Upper lobe of right lung (tissue), 1 donor: ENCODE measurements at regions not wholly inside any gene's neighbourhood (a gene's known extent, or its start where the extent isn't known, plus 50 kb on each side); places are given as distances from the start of the nearest gene placed in this dataset.

Experiments
- ATAC-seq: fragments of 200-7000 bp; cut with Tn5 transposase; one replicate; pipeline ENCODE4 v1.9.1; 2020; ENCODE audit warnings: mild to moderate bottlenecking, moderate library complexity
- DNase-seq: peaks from one replicate; pipeline ENCODE4 v3.0.0-alpha.2; 2020
- H3K27ac ChIP-seq: fragments of 200-600 bp; one replicate; pipeline ENCODE4 v1.8.0; 2022
- H3K27me3 ChIP-seq: fragments of 200-600 bp; one replicate; pipeline ENCODE4 v1.8.0; 2022; ENCODE audit warnings: mild to moderate bottlenecking
- H3K36me3 ChIP-seq: fragments of 200-600 bp; one replicate; pipeline ENCODE4 v1.8.0; 2022
- H3K4me1 ChIP-seq: fragments of 200-600 bp; one replicate; pipeline ENCODE4 v1.8.0; 2022
- H3K4me3 ChIP-seq: fragments of 200-600 bp; one replicate; pipeline ENCODE4 v1.8.0; 2022; ENCODE audit warnings: mild to moderate bottlenecking
- H3K9me3 ChIP-seq: fragments of 200-600 bp; one replicate; pipeline ENCODE4 v1.8.0; 2022
- intact Hi-C: fragments of 100-400 bp; cut with DNase I; formaldehyde crosslinking; loops from one replicate; pipeline ENCODE4 v1.11.0; 2022
- TF ChIP-seq, protein P1 (sequence below): fragments of 200-600 bp; IDR thresholded peaks from one replicate; pipeline ENCODE4 v1.8.0; 2022; ENCODE audit warnings: antibody characterized with exemption
- donor health status: DM: no; HTN: yes; CAD: no; lungs with severe emphysema.

- no peaks in the 10 kb centered on the region for H3K9me3 ChIP-seq
- TF ChIP-seq, protein P1, sequence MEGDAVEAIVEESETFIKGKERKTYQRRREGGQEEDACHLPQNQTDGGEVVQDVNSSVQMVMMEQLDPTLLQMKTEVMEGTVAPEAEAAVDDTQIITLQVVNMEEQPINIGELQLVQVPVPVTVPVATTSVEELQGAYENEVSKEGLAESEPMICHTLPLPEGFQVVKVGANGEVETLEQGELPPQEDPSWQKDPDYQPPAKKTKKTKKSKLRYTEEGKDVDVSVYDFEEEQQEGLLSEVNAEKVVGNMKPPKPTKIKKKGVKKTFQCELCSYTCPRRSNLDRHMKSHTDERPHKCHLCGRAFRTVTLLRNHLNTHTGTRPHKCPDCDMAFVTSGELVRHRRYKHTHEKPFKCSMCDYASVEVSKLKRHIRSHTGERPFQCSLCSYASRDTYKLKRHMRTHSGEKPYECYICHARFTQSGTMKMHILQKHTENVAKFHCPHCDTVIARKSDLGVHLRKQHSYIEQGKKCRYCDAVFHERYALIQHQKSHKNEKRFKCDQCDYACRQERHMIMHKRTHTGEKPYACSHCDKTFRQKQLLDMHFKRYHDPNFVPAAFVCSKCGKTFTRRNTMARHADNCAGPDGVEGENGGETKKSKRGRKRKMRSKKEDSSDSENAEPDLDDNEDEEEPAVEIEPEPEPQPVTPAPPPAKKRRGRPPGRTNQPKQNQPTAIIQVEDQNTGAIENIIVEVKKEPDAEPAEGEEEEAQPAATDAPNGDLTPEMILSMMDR: no peak
- H3K27me3 ChIP-seq: no peaks in the 10 kb centered on the region
- DNase-seq (no peak), ATAC-seq (peak; percentile 91)
- H3K27ac ChIP-seq: peak overlapping the region; percentile 9
- H3K4me1 ChIP-seq: no peaks in the 10 kb centered on the region
- H3K4me3 ChIP-seq: no peak overlapping the region
- intact Hi-C loops: no loop called here
- H3K36me3 ChIP-seq: no peaks in the 10 kb centered on the region
Measured at GRCh38 chr21:26739189-26739588, 106.0 kb downstream of the ADAMTS1 start.

DNA sequence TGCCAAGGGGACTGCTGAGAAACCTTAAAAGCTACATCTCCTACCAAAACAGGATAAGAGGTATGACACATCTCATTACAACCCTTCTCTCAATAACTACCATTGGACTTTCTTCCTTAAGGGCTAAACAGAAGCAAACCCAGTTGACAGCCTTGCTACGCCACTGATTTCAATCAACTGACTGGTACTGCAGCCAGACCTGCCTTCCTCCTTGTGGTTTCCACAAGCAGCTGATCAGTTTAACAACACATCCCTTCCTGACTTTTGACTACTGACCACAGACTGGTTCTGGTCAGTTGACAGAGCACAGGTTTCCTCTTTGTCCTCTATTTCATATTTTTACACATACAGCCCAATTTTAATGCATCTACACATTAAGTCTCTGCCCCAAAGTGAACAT lies 108.8 kb downstream of the ADAMTS1 start:
- Histone ChIP-seq H3K27me3 (no peaks in the 10 kb centered on the region), H3K27ac (no peak overlapping the region), H3K36me3 (no peaks in the 10 kb centered on the region), H3K9me3 (no peaks in the 10 kb centered on the region), H3K4me1 (peaks cover 6% of the 10 kb centered on the region), H3K4me3 (no peak overlapping the region)
- ATAC-seq (peak; percentile 71), DNase-seq (no peak)
- intact Hi-C loops: no loop called here
- TF ChIP-seq, protein P1: no peak

DNA sequence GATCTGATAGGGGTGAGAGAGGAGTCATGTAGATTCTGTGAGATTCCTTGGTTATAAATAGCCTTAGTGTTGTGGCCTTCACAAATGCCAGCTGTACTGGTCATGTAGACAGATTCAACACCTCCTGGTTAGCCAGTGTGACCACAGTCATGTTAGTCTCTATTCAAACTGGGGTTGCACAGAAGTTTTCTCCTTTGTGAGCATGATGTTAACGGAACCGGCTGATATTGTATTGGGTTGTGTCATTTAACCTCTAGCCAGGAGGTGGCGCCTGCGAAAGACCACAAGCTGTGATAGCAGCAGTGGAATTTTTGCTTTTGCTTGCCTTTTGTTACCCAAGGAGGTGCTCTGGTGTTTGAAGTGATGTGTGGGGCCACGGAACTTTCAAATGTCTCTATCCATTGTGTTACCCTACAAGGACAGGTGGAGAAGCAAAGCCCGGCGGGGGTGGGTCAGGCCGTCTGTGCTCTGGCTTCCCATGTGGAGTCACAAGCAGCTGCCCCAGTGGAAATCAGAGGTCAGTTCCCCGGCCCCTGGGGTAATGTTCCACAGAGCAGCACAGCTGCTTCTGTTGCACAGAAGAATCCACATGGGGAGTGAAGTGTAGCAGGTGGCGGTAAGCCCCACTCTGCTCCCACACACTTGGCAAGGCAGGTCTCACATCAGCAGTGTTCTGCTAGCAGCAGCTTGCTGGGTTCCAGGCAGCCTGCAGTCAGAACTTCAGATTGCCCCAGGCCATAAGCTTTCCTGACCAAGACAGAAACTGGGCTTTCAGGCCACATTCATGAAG lies 112.6 kb downstream of the ADAMTS1 start:
- intact Hi-C loops: no loop called here
- no peak overlapping the region for H3K27ac ChIP-seq
- TF ChIP-seq, protein P1: peak; percentile 68
- H3K9me3 ChIP-seq: no peaks in the 10 kb centered on the region
- no peaks in the 10 kb centered on the region for H3K36me3 ChIP-seq
- DNase-seq (peak; percentile 65), ATAC-seq (peak; percentile 74)
- no peak overlapping the region for H3K4me3 ChIP-seq
- peaks cover 6% of the 10 kb centered on the region for H3K4me1 ChIP-seq
- no peaks in the 10 kb centered on the region for H3K27me3 ChIP-seq

DNA sequence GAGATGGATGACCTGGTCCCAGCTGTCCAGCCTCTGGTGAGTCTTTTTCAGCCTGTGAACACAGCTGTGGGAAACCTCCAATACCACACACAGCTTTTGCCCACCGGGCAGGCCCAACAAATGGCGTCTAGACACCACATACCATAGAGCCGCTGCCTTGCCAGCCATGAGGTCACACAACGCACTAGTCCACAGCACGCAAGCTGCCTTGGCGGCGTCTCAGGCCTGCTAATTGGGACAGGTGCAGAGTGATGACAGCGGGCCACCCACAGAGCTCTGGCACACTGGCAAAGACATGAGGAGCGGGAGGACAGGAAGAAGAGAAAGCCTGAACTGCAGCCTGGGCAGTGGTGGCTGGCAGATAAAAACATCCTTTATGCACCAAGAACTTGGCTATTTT lies 125.5 kb downstream of the ADAMTS1 start:
- no peaks in the 10 kb centered on the region for H3K27me3 ChIP-seq
- intact Hi-C loops: no loop called here
- DNase-seq (no peak), ATAC-seq (no peak)
- H3K4me1 ChIP-seq: no peaks in the 10 kb centered on the region
- H3K4me3 ChIP-seq: no peak overlapping the region
- H3K27ac ChIP-seq: no peak overlapping the region
- H3K36me3 ChIP-seq: no peaks in the 10 kb centered on the region
- TF ChIP-seq, protein P1: no peak
- no peaks in the 10 kb centered on the region for H3K9me3 ChIP-seq

DNA sequence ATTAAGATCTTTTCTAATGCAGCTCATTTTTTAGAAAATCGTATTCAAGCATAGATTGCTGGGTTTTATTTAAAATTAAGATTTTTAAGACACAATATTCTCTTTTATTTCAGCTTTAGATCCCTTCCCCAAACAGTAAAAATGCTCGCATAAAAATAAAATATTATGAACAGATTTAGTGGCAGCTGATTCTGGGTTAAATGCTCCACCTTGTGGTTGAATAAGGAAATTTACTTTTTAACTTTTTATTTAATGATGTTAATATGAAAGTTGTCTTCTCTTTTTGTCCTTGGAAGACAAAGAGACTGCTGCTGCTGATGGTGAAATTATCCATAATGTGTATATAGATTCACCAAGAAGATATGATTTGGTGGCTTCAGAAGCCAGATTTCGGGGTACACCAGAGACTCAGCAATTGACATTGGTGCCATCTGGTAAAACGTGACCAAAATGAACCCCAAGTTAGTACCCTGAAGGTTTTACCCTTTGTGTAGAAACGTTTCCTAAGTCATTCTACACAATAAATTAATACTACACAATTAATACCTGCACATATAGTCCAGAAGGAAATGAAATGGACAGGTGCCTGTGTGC lies 128.0 kb downstream of the ADAMTS1 start:
- ATAC-seq (no peak), DNase-seq (no peak)
- intact Hi-C loops: no loop called here
- Histone ChIP-seq H3K36me3 (no peaks in the 10 kb centered on the region), H3K9me3 (no peaks in the 10 kb centered on the region), H3K4me1 (no peaks in the 10 kb centered on the region), H3K4me3 (no peak overlapping the region), H3K27me3 (no peaks in the 10 kb centered on the region), H3K27ac (no peak overlapping the region)
- TF ChIP-seq, protein P1: peak; percentile 69
